ENCODE measurements at regions not wholly inside any gene's neighbourhood (a gene's known extent, or its start where the extent isn't known, plus 50 kb on each side); places are given as distances from the start of the nearest gene placed in this dataset.

DNA sequence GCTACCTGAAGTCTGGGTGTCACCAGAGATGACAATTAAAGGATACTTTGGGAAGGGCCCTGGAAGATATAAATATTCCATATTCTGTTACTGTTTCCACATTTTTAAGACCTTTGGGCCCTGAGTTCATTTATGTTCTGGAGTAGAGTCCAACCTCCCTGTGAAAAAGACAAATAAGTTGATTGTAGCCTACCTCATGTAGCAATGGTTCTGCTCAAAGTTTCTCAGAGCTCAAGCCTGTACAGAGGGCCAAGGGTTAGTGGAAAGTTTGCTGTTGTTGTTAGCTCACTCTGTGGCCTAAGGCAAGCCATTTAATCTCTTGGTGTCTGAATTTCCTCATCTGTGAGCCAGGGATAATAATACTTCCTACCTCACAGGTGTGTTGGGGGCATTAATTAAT lies 284.7 kb upstream of the DDHD1 start:
- Histone ChIP-seq H3K27me3 (ENCODE audit: control insufficient read depth in 2 of 2, insufficient read depth in 2 of 2, low read length in 2 of 2) (no peaks in the 10 kb centered on the region), H3K79me2 (ENCODE audit: insufficient read depth, low read length) (no peaks in the 10 kb centered on the region), H3K4me3 (replicated peaks in 1 of 3; ENCODE audit: low read depth in 2 of 3, low read length in 3 of 3) (no peak overlapping the region), H2AFZ (ENCODE audit: insufficient read depth, low read depth, low read length, poor library complexity, severe bottlenecking) (no peak overlapping the region), H3K9ac (ENCODE audit: insufficient read depth, low read length, poor library complexity, severe bottlenecking) (no peak overlapping the region), H3K36me3 (replicated peaks in 1 of 2; ENCODE audit: control insufficient read depth in 1 of 2, insufficient read depth in 2 of 2, low read length in 2 of 2) (no peaks in the 10 kb centered on the region), H3K4me1 (ENCODE audit: control insufficient read depth in 1 of 2, insufficient read depth in 2 of 2, low read length in 2 of 2) (no peaks in the 10 kb centered on the region), H4K20me1 (ENCODE audit: insufficient read depth, low read length) (no peaks in the 10 kb centered on the region), H3K27ac (ENCODE audit: low read depth in 1 of 2, low read length in 2 of 2) (no peak overlapping the region), H3K4me2 (replicated peaks; ENCODE audit: extremely low read depth, low read length, poor library complexity, severe bottlenecking) (no peak overlapping the region), H3K9me3 (replicated peaks in 1 of 2; ENCODE audit: control insufficient read depth in 1 of 2, insufficient read depth in 1 of 2, low read length in 2 of 2) (no peaks in the 10 kb centered on the region)
- Mint-ChIP-seq H3K27me3 (ENCODE audit: low read depth in 3 of 3) (peaks cover 2 to 6% (median 2%) of the 10 kb centered on the region in 3 donors), H3K27ac (no peak overlapping the region), H3K36me3 (no peaks in the 10 kb centered on the region), H3K9me3 (peaks cover 0 to 3% (median 0%) of the 10 kb centered on the region in 7 donors), H3K4me1 (no peaks in the 10 kb centered on the region), H3K4me3 (no peak overlapping the region)
- no peak for DNase-seq
- TF ChIP-seq, protein P1, sequence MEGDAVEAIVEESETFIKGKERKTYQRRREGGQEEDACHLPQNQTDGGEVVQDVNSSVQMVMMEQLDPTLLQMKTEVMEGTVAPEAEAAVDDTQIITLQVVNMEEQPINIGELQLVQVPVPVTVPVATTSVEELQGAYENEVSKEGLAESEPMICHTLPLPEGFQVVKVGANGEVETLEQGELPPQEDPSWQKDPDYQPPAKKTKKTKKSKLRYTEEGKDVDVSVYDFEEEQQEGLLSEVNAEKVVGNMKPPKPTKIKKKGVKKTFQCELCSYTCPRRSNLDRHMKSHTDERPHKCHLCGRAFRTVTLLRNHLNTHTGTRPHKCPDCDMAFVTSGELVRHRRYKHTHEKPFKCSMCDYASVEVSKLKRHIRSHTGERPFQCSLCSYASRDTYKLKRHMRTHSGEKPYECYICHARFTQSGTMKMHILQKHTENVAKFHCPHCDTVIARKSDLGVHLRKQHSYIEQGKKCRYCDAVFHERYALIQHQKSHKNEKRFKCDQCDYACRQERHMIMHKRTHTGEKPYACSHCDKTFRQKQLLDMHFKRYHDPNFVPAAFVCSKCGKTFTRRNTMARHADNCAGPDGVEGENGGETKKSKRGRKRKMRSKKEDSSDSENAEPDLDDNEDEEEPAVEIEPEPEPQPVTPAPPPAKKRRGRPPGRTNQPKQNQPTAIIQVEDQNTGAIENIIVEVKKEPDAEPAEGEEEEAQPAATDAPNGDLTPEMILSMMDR (IDR thresholded peaks at IDR 0.05): no peak
- intact Hi-C loops (cut with micrococcal nuclease): no loop called here

DNA sequence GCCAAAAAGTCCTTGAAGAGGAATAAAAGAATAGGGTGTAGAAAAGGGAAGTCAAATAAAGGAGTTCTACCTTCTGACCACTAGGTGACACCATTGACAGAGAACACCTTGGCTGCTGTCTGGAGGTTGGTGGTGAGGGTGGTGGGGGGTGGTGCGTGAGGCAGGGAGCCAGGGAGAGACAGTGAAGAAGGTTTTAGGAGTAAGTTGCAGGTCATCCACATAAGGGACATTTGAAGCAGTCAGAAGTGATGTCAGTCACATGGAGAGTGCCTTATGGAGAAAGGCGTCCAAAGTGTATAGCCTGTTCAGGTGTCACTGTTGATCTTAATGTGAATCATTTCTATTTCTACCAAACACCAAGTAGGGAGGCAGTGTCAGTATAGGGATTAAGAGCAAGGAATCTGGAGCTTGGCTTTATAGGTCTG lies 279.3 kb upstream of the DDHD1 start:
- TF ChIP-seq, protein P1 (IDR thresholded peaks at IDR 0.05): peak; percentile 51
- no peak overlapping the region for H3K4me3 ChIP-seq (replicated peaks in 1 of 3; ENCODE audit: low read depth in 2 of 3, low read length in 3 of 3)
- H3K27ac ChIP-seq (ENCODE audit: low read depth in 1 of 2, low read length in 2 of 2): no peak overlapping the region
- Mint-ChIP-seq H3K4me3 (no peak overlapping the region), H3K36me3 (no peaks in the 10 kb centered on the region), H3K27ac (no peak overlapping the region), H3K4me1 (no peaks in the 10 kb centered on the region), H3K9me3 (peaks cover 0 to 4% (median 3%) of the 10 kb centered on the region in 7 donors), H3K27me3 (ENCODE audit: low read depth in 3 of 3) (peaks cover 0 to 9% (median 2%) of the 10 kb centered on the region in 3 donors)
- H3K9me3 ChIP-seq (replicated peaks in 1 of 2; ENCODE audit: control insufficient read depth in 1 of 2, insufficient read depth in 1 of 2, low read length in 2 of 2): no peaks in the 10 kb centered on the region
- no peaks in the 10 kb centered on the region for H3K27me3 ChIP-seq (ENCODE audit: control insufficient read depth in 2 of 2, insufficient read depth in 2 of 2, low read length in 2 of 2)
- WGBS (ENCODE audit: insufficient coverage): 43% methylated on average over 1 of the region's 2 CpGs
- no peak overlapping the region for H3K9ac ChIP-seq (ENCODE audit: insufficient read depth, low read length, poor library complexity, severe bottlenecking)
- H2AFZ ChIP-seq (ENCODE audit: insufficient read depth, low read depth, low read length, poor library complexity, severe bottlenecking): no peak overlapping the region
- H3K4me2 ChIP-seq (replicated peaks; ENCODE audit: extremely low read depth, low read length, poor library complexity, severe bottlenecking): no peak overlapping the region
- no peak for DNase-seq
- H3K4me1 ChIP-seq (ENCODE audit: control insufficient read depth in 1 of 2, insufficient read depth in 2 of 2, low read length in 2 of 2): no peaks in the 10 kb centered on the region
- H3K36me3 ChIP-seq (replicated peaks in 1 of 2; ENCODE audit: control insufficient read depth in 1 of 2, insufficient read depth in 2 of 2, low read length in 2 of 2): no peaks in the 10 kb centered on the region
- no peaks in the 10 kb centered on the region for H3K79me2 ChIP-seq (ENCODE audit: insufficient read depth, low read length)
- intact Hi-C loops (cut with micrococcal nuclease): no loop called here
- H4K20me1 ChIP-seq (ENCODE audit: insufficient read depth, low read length): no peaks in the 10 kb centered on the region

All from CD14-positive monocyte (primary cell).